ENCODE measurements at regions not wholly inside any gene's neighbourhood (a gene's known extent, or its start where the extent isn't known, plus 50 kb on each side); places are given as distances from the start of the nearest gene placed in this dataset.
"Not testable (repeated sequence)": the region's sequence is repeated elsewhere in the genome, so short reads cannot be mapped to it uniquely, and the experiment has no call there.

DNA sequence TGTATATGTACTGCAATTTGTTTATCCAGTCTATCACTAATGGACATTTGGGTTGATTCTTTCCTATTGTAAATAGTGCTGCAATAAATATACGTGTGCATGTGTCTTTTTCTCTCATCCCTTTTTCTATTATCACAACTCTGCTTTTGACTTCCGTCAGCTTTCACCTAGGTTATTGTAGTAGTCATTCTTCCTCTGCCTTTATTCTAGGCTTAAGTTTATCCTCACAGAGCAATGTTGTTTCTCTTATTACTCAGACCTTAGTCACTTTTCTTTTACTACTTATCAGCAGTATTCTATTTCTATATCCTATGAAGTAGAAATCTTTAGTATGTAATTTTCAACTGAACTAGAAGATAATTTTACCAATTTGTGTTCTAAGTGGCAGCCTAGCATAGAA, 175.3 kb upstream of the SEMA3E start:
- no peak for ATAC-seq
- Histone ChIP-seq H3K27ac (no peak overlapping the region), H3K9me3 (no peaks in the 10 kb centered on the region), H3K27me3 (no peaks in the 10 kb centered on the region), H3K4me1 (no peaks in the 10 kb centered on the region), H3K36me3 (no peaks in the 10 kb centered on the region), H3K4me3 (no peak overlapping the region)
- TF ChIP-seq CTCF (IDR thresholded peaks at IDR 0.05) (no peak), POLR2A (IDR thresholded peaks at IDR 0.05) (no peak), POLR2AphosphoS5 (IDR thresholded peaks at IDR 0.05) (no peak), EP300 (IDR thresholded peaks at IDR 0.05) (no peak)
- 75 to 80% methylated on average over 2 of the region's 2 CpGs for WGBS, 2 donors (ENCODE audit: low coverage in 1 of 2)

DNA sequence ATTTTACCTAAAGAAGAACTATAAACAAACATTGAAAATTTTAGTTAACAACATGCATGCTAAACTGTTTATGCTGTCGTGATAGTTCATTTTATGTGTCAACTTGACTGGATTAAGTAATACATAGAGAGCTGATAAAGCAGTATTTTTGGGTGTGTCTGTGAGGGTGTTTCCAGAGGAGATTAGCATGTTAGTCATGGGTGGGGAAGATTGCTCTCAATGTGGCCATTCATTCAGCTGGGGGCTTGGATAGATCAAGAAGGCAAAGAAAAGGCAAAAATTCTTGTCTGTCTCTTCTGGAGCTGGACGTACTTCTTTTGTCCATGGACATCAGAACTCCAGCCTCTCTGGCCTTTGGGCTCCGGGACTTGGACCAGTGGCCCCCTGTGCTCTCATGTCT, 172.9 kb upstream of the SEMA3E start:
- no peaks in the 10 kb centered on the region for H3K4me1 ChIP-seq
- WGBS, 2 donors (ENCODE audit: low coverage in 1 of 2), result 60 to 82% methylated on average over 1 to 3 of the region's 3 CpGs
- no peak overlapping the region for H3K4me3 ChIP-seq
- H3K27ac ChIP-seq, result no peak overlapping the region
- H3K36me3 ChIP-seq, result no peaks in the 10 kb centered on the region
- H3K9me3 ChIP-seq, result no peaks in the 10 kb centered on the region
- no peak for ATAC-seq
- H3K27me3 ChIP-seq, result no peaks in the 10 kb centered on the region
- TF ChIP-seq CTCF (IDR thresholded peaks at IDR 0.05) (no peak), EP300 (IDR thresholded peaks at IDR 0.05) (no peak), POLR2AphosphoS5 (IDR thresholded peaks at IDR 0.05) (no peak), POLR2A (IDR thresholded peaks at IDR 0.05) (no peak)

DNA sequence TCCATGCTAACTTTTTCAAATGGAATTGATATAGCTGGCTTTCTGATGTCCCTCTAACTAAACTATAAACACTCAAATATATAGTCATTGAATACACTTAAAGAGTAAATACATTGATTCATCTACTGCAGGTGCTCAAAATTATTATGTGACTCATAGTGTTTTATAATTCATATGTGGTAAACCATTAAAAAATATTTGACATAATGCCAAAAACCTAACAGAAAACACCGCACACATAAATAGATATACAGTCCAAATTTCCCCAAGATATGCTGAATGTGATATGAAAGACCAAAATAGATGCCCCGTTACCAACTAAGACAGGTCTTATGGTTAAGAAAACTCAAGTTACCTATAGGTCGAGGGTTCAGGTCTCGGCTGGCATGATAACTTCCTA, 171.7 kb upstream of the SEMA3E start:
- no peaks in the 10 kb centered on the region for H3K27me3 ChIP-seq
- no peak for TF ChIP-seq EP300 (IDR thresholded peaks at IDR 0.05)
- TF ChIP-seq CTCF (IDR thresholded peaks at IDR 0.05), result no peak
- no peak for TF ChIP-seq POLR2A (IDR thresholded peaks at IDR 0.05)
- no peak for TF ChIP-seq POLR2AphosphoS5 (IDR thresholded peaks at IDR 0.05)
- no peaks in the 10 kb centered on the region for H3K36me3 ChIP-seq
- no peak overlapping the region for H3K27ac ChIP-seq
- no peak overlapping the region for H3K4me3 ChIP-seq
- no peaks in the 10 kb centered on the region for H3K4me1 ChIP-seq
- ATAC-seq, result no peak
- 89 to 100% methylated on average over 4 of the region's 4 CpGs for WGBS, 2 donors (ENCODE audit: low coverage in 1 of 2)
- H3K9me3 ChIP-seq, result no peaks in the 10 kb centered on the region

DNA sequence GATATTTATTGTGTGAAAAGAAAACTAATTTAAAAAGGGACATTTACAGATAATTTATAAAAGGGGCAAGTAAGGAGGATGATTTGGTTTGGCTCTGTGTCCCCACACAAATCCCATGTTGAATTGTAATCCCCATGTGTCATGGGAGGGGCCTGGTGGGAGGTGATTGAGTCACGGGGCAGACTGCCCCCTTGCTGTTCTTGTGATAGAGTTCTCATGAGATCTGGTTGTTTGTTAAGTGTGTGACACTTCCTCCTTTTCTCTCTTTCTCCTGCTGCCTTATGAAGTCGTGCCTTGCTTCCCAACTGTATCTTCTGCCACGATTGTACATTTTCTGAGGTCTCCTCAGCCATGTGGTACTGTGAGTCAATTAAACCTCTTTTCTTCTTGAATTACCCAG, 171.0 kb upstream of the SEMA3E start:
- Histone ChIP-seq H3K9me3 (no peaks in the 10 kb centered on the region), H3K27ac (no peak overlapping the region), H3K4me3 (no peak overlapping the region), H3K36me3 (no peaks in the 10 kb centered on the region), H3K4me1 (no peaks in the 10 kb centered on the region), H3K27me3 (no peaks in the 10 kb centered on the region)
- 33 to 72% methylated on average over 3 of the region's 3 CpGs for WGBS, 2 donors (ENCODE audit: low coverage in 1 of 2)
- ATAC-seq, result no peak
- TF ChIP-seq POLR2AphosphoS5 (IDR thresholded peaks at IDR 0.05) (no peak), CTCF (IDR thresholded peaks at IDR 0.05) (no peak), POLR2A (IDR thresholded peaks at IDR 0.05) (no peak), EP300 (IDR thresholded peaks at IDR 0.05) (no peak)

GRCh38 chr7:83814480-83814879, 165.5 kb upstream of the SEMA3E start:
- no peak for ATAC-seq
- 86 to 90% methylated on average over 1 of the region's 1 CpG for WGBS, 2 donors (ENCODE audit: low coverage in 1 of 2)
- TF ChIP-seq POLR2AphosphoS5 (IDR thresholded peaks at IDR 0.05), result no peak
- no peak for TF ChIP-seq CTCF (IDR thresholded peaks at IDR 0.05)

GRCh38 chr7:83812563-83812962, 163.6 kb upstream of the SEMA3E start:
- not testable (repeated sequence) for H3K9me3 ChIP-seq, ATAC-seq, H3K27me3 ChIP-seq, H3K36me3 ChIP-seq, H3K4me1 ChIP-seq, H3K27ac ChIP-seq, H3K4me3 ChIP-seq
- 42 to 72% methylated on average over 1 to 2 of the region's 2 CpGs for WGBS, 2 donors (ENCODE audit: low coverage in 1 of 2)

More at GRCh38 chr7:83814480-83814879, 165.5 kb upstream of the SEMA3E start:
- no peak overlapping the region for H3K4me3 ChIP-seq
- H3K36me3 ChIP-seq, result no peaks in the 10 kb centered on the region
- no peaks in the 10 kb centered on the region for H3K4me1 ChIP-seq
- H3K9me3 ChIP-seq, result peaks cover 0 to 7% (median 2%) of the 10 kb centered on the region in 3 donors
- no peaks in the 10 kb centered on the region for H3K27me3 ChIP-seq
- H3K27ac ChIP-seq, result no peak overlapping the region

Data from gastroesophageal sphincter (tissue), 4 donors.